CD4-positive, CD25-positive, alpha-beta regulatory T cell (primary cell): ENCODE measurements at regions not wholly inside any gene's neighbourhood (a gene's known extent, or its start where the extent isn't known, plus 50 kb on each side); places are given as distances from the start of the nearest gene placed in this dataset.

Experiments
- ATAC-seq, 2 donors: fragments of 150-1000 bp; cut with Tn5 transposase; one replicate each; pipeline ENCODE4 v1.10.0; 2021; ENCODE audit warnings: low read depth in 2 of 2, moderate number of reproducible peaks in 2 of 2, moderate library complexity in 1 of 2
- DNase-seq, 3 donors: peaks; one replicate each; pipeline versions ENCODE4 v3.0.0 to v3.0.0-alpha.2; 2012 to 2022; ENCODE audit warnings: mixed read lengths in 1 of 3
- H3K27ac ChIP-seq: one replicate; pipeline ENCODE4 v1.7.0; 2013; ENCODE audit warnings: mild to moderate bottlenecking, low read length; ENCODE audit not compliant: insufficient read depth, poor library complexity, severe bottlenecking
- H3K27me3 ChIP-seq: one replicate; pipeline ENCODE4 v1.7.0; 2013; ENCODE audit warnings: low read length; ENCODE audit not compliant: control insufficient read depth, insufficient read depth
- H3K36me3 ChIP-seq: one replicate; pipeline ENCODE4 v1.7.0; 2013; ENCODE audit warnings: mild to moderate bottlenecking, low read length, moderate library complexity; ENCODE audit not compliant: control insufficient read depth, insufficient read depth
- H3K4me1 ChIP-seq: 2 replicates; pipeline ENCODE4 v1.7.0; 2013; ENCODE audit warnings: mild to moderate bottlenecking, low read length; ENCODE audit not compliant: insufficient read depth, control insufficient read depth, poor library complexity, severe bottlenecking
- H3K4me3 ChIP-seq: one replicate; pipeline ENCODE4 v1.7.0; 2013; ENCODE audit warnings: low read depth, mild to moderate bottlenecking, low read length, moderate library complexity
- H3K9me3 ChIP-seq, 2 experiments: 1 replicate in 1 of 2; 2 replicates in 1 of 2; pipeline ENCODE4 v1.7.0; 2013; ENCODE audit warnings: low read length in 2 of 2, mild to moderate bottlenecking in 1 of 2, moderate library complexity in 1 of 2; ENCODE audit not compliant: control insufficient read depth in 2 of 2
- H3K27ac Mint-ChIP-seq, 3 donors: one replicate each; pipeline ENCODE4 v1.8.0; 2020 to 2022; ENCODE audit warnings: mild to moderate bottlenecking in 3 of 3, mixed read lengths in 3 of 3, moderate library complexity in 2 of 3
- H3K27me3 Mint-ChIP-seq: one replicate; pipeline ENCODE4 v1.8.0; 2022; ENCODE audit warnings: mild to moderate bottlenecking, mixed read lengths
- H3K36me3 Mint-ChIP-seq: one replicate; pipeline ENCODE4 v1.8.0; 2020; ENCODE audit warnings: mixed read lengths
- H3K4me1 Mint-ChIP-seq, 4 donors: one replicate each; pipeline ENCODE4 v1.8.0; 2020 to 2022; ENCODE audit warnings: mixed read lengths in 4 of 4, mild to moderate bottlenecking in 1 of 4
- H3K4me3 Mint-ChIP-seq, 4 donors: one replicate each; pipeline ENCODE4 v1.8.0; 2020 to 2022; ENCODE audit warnings: mild to moderate bottlenecking in 4 of 4, mixed read lengths in 4 of 4, moderate library complexity in 3 of 4
- H3K9me3 Mint-ChIP-seq, 7 donors: one replicate each; pipeline ENCODE4 v1.8.0; 2020 to 2022; ENCODE audit warnings: mixed read lengths in 7 of 7, mild to moderate bottlenecking in 3 of 7, moderate library complexity in 2 of 7

- Histone ChIP-seq H3K36me3 (no peaks in the 10 kb centered on the region), H3K4me3 (no peak overlapping the region), H3K27me3 (peaks cover 2% of the 10 kb centered on the region), H3K9me3 (no peaks in the 10 kb centered on the region), H3K27ac (no peak overlapping the region), H3K4me1 (no peaks in the 10 kb centered on the region)
- ATAC-seq (no peak), DNase-seq (no peak)
- no peaks in the 10 kb centered on the region for H3K4me1 Mint-ChIP-seq
- no peaks in the 10 kb centered on the region for H3K36me3 Mint-ChIP-seq
- H3K9me3 Mint-ChIP-seq = peaks cover 0 to 3% (median 0%) of the 10 kb centered on the region in 7 donors
- H3K27me3 Mint-ChIP-seq = peaks cover 14% of the 10 kb centered on the region
- H3K4me3 Mint-ChIP-seq = no peak overlapping the region
- no peak overlapping the region for H3K27ac Mint-ChIP-seq
Measured at GRCh38 chr9:1791191-1791590, 224.0 kb upstream of the SMARCA2 start.

DNA sequence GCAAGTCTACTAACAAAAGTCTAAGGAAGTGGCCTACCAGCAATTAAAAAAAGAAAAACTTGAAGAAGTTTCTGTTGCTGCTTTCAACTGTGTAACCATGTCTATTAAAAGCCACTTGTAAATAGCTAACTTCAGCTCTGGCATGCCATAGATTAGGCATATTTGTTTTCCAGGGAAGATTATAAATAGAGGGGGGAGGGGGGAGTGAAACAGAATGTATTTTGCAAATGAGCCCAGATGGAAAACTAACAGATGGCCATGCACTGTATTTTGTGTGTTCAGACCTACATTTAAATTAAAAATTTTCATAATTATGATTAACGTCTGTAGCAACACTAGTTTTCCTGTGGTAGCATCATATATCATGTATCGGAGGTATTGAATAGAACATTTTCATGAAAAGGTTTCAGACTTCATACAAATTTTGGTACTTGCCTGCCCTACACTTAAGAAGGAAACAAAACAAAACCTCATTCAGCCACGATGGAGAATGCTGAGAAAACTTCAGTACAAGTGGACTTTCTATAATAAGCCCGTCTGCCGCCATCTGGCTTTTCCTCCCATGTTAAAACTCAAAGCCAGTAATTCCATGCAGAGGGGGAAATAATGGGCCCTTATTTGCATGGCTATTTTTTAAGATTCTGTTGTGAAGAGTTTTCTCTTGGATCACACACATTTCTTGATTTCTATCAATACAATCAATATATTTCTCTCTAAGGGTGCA lies 220.4 kb upstream of the SMARCA2 start:
- H3K4me1 Mint-ChIP-seq = no peaks in the 10 kb centered on the region
- no peak for ATAC-seq
- no peak overlapping the region for H3K4me3 Mint-ChIP-seq
- Histone ChIP-seq H3K9me3 (no peaks in the 10 kb centered on the region), H3K4me3 (no peak overlapping the region), H3K27me3 (no peaks in the 10 kb centered on the region), H3K27ac (no peak overlapping the region), H3K4me1 (no peaks in the 10 kb centered on the region), H3K36me3 (no peaks in the 10 kb centered on the region)
- no peak overlapping the region for H3K27ac Mint-ChIP-seq
- no peaks in the 10 kb centered on the region for H3K36me3 Mint-ChIP-seq
- peaks cover 0 to 3% (median 0%) of the 10 kb centered on the region in 7 donors for H3K9me3 Mint-ChIP-seq
- H3K27me3 Mint-ChIP-seq = peaks cover 14% of the 10 kb centered on the region
- DNase-seq = no peak

- no peaks in the 10 kb centered on the region for H3K27me3 Mint-ChIP-seq
- no peaks in the 10 kb centered on the region for H3K4me1 ChIP-seq
- H3K27ac ChIP-seq = no peak overlapping the region
- no peaks in the 10 kb centered on the region for H3K36me3 Mint-ChIP-seq
- no peak overlapping the region for H3K4me3 ChIP-seq
- H3K9me3 Mint-ChIP-seq = peaks cover 0 to 4% (median 0%) of the 10 kb centered on the region in 7 donors
- ATAC-seq (no peak), DNase-seq (peak in 1 of 3 donors; percentile 34)
- no peaks in the 10 kb centered on the region for H3K4me1 Mint-ChIP-seq
- peaks cover 0 to 2% of the 10 kb centered on the region in 2 experiments for H3K9me3 ChIP-seq
- H3K27ac Mint-ChIP-seq = no peak overlapping the region
- no peak overlapping the region for H3K4me3 Mint-ChIP-seq
- no peaks in the 10 kb centered on the region for H3K27me3 ChIP-seq
- no peaks in the 10 kb centered on the region for H3K36me3 ChIP-seq
Measured at GRCh38 chr9:1804128-1804865, 210.8 kb upstream of the SMARCA2 start.

- Mint-ChIP-seq H3K27me3 (peaks cover 28% of the 10 kb centered on the region), H3K36me3 (no peaks in the 10 kb centered on the region), H3K9me3 (peaks cover 0 to 2% (median 0%) of the 10 kb centered on the region in 7 donors), H3K4me3 (no peak overlapping the region), H3K4me1 (no peaks in the 10 kb centered on the region), H3K27ac (no peak overlapping the region)
- H3K27ac ChIP-seq = no peak overlapping the region
- no peaks in the 10 kb centered on the region for H3K4me1 ChIP-seq
- ATAC-seq (no peak), DNase-seq (no peak)
- H3K27me3 ChIP-seq = peaks cover 10% of the 10 kb centered on the region
- no peaks in the 10 kb centered on the region for H3K9me3 ChIP-seq
- H3K36me3 ChIP-seq = no peaks in the 10 kb centered on the region
- H3K4me3 ChIP-seq = no peak overlapping the region
Measured at GRCh38 chr9:1829719-1830118, 185.4 kb upstream of the SMARCA2 start.

- Mint-ChIP-seq H3K9me3 (no peaks in the 10 kb centered on the region), H3K4me1 (no peaks in the 10 kb centered on the region), H3K36me3 (no peaks in the 10 kb centered on the region), H3K27ac (no peak overlapping the region), H3K27me3 (peaks cover 7% of the 10 kb centered on the region), H3K4me3 (no peak overlapping the region)
- DNase-seq (no peak), ATAC-seq (no peak)
- Histone ChIP-seq H3K27ac (no peak overlapping the region), H3K36me3 (no peaks in the 10 kb centered on the region), H3K4me1 (no peaks in the 10 kb centered on the region), H3K4me3 (no peak overlapping the region), H3K9me3 (no peaks in the 10 kb centered on the region), H3K27me3 (peaks cover 5% of the 10 kb centered on the region)
Measured at GRCh38 chr9:1832960-1833359, 182.2 kb upstream of the SMARCA2 start.

DNA sequence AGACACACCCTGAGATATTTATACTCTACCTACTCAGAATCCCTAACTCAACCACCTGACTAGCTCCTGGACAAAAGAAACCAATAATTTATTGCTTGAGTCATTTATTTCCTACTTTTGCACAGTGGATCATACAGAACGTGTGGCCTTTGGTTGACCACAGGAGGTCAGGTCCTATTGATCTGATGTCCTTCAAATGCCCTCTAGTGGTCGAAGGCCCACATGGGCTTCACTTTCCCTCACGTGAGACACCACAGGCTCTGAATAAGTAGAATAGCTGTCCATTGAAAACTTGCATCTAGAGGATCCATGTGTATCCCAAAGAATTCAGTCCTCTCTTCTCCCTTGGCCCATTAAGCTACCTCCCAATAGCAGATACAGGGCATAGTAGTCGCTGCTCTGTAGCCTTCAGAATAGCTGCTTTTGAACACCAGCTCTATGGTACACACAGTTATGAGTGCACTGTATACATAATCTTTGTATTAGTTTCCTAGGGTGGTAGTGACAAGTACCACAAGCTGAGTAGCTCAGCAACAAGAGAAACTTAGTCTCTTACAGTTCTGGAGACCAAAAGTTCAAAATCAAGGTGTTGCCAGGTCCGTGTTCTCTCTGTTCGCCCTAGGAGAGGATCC lies 177.6 kb upstream of the SMARCA2 start:
- ATAC-seq = no peak
- no peaks in the 10 kb centered on the region for H3K9me3 Mint-ChIP-seq
- H3K4me1 ChIP-seq = no peaks in the 10 kb centered on the region
- peaks cover 5% of the 10 kb centered on the region for H3K27me3 ChIP-seq
- H3K27ac ChIP-seq = no peak overlapping the region
- DNase-seq = peak in 1 of 3 donors; percentile 22
- no peak overlapping the region for H3K27ac Mint-ChIP-seq
- no peaks in the 10 kb centered on the region for H3K4me1 Mint-ChIP-seq
- H3K4me3 Mint-ChIP-seq = no peak overlapping the region
- H3K9me3 ChIP-seq = no peaks in the 10 kb centered on the region
- H3K27me3 Mint-ChIP-seq = no peaks in the 10 kb centered on the region
- no peaks in the 10 kb centered on the region for H3K36me3 ChIP-seq
- no peaks in the 10 kb centered on the region for H3K36me3 Mint-ChIP-seq
- no peak overlapping the region for H3K4me3 ChIP-seq

DNA sequence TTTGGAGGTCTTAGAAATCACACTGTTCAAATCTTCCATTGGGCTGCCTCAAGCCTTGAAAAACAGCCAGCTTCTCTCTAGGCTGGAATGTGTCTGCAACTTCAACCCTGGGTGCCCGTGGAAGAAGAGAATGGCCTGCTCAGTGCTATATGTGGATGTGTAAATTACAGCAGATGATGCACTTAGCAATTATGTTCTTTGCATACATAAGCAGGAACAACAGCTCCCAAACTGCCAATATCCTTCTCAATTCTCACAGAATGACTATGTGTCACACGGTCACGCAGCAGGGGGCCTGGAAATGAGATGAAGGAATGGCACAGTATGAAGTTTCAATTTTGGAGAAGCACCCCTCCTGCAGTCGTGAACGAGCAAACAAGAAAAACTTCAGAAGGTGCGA lies 175.2 kb upstream of the SMARCA2 start:
- no peaks in the 10 kb centered on the region for H3K9me3 ChIP-seq
- no peaks in the 10 kb centered on the region for H3K4me1 ChIP-seq
- H3K27ac Mint-ChIP-seq = no peak overlapping the region
- H3K36me3 Mint-ChIP-seq = no peaks in the 10 kb centered on the region
- H3K27me3 ChIP-seq = no peaks in the 10 kb centered on the region
- ATAC-seq (no peak), DNase-seq (no peak)
- no peak overlapping the region for H3K4me3 ChIP-seq
- no peaks in the 10 kb centered on the region for H3K4me1 Mint-ChIP-seq
- no peaks in the 10 kb centered on the region for H3K27me3 Mint-ChIP-seq
- H3K36me3 ChIP-seq = no peaks in the 10 kb centered on the region
- H3K27ac ChIP-seq = no peak overlapping the region
- no peak overlapping the region for H3K4me3 Mint-ChIP-seq
- H3K9me3 Mint-ChIP-seq = no peaks in the 10 kb centered on the region
